HEK293 (cell line): ENCODE measurements at regions not wholly inside any gene's neighbourhood (a gene's known extent, or its start where the extent isn't known, plus 50 kb on each side); places are given as distances from the start of the nearest gene placed in this dataset.

Experiments
- CTCF ChIA-PET: fragments of 350-600 bp; formaldehyde crosslinking; extraction: SDS; loops from one replicate; lab custom pipeline; 2021; ENCODE audit warnings: antibody characterized with exemption; lab: Yijun Ruan, JAX
- POLR2A ChIA-PET: fragments of 300-600 bp; formaldehyde crosslinking; extraction: SDS; loops from one replicate; lab custom pipeline; 2020; ENCODE audit warnings: antibody characterized with exemption, inconsistent platforms; lab: Yijun Ruan, JAX
- H3K27ac ChIP-seq: fragments of 200-500 bp; sonication (Bioruptor generic); 2 replicates; pipeline ENCODE4 v1.5.1; 2014; ENCODE audit warnings: low read depth, low read length, control low read depth, inconsistent platforms; ENCODE audit errors: extremely low read depth
- H3K36me3 ChIP-seq, 2 experiments: fragments of 200-500 bp in 1 of 2; sonication (Bioruptor generic) in 1 of 2; 1 replicate in 1 of 2; 2 replicates in 1 of 2; pipeline ENCODE4 v1.5.1; 2014 to 2017; ENCODE audit warnings: inconsistent platforms in 2 of 2, low read length in 2 of 2; ENCODE audit not compliant: control insufficient read depth in 2 of 2, insufficient read depth in 1 of 2
- H3K4me1 ChIP-seq: fragments of 200-500 bp; sonication (Bioruptor generic); 2 replicates; pipeline ENCODE4 v1.5.1; 2014; ENCODE audit warnings: mild to moderate bottlenecking, low read length, inconsistent platforms; ENCODE audit not compliant: control insufficient read depth, insufficient read depth
- H3K4me3 ChIP-seq: 2 replicates; pipeline ENCODE4 v1.5.1; 2011; ENCODE audit warnings: low read depth, mild to moderate bottlenecking, control low read depth, low read length, moderate library complexity
- H3K9me3 ChIP-seq: fragments of 200-500 bp; sonication (Bioruptor generic); 2 replicates; pipeline ENCODE4 v1.5.1; 2014; ENCODE audit warnings: low read depth, low read length, inconsistent platforms; ENCODE audit not compliant: control insufficient read depth, insufficient read depth
- FEZF1 ChIP-seq: fragments of 450-650 bp; formaldehyde crosslinking; IDR thresholded peaks from 2 replicates; pipeline ENCODE4 v1.5.1; 2016; ENCODE audit warnings: missing biosample characterization, missing genetic modification characterization
- GLI4 ChIP-seq: fragments of 450-650 bp; formaldehyde crosslinking; IDR thresholded peaks from 2 replicates; pipeline ENCODE4 v1.5.1; 2016; ENCODE audit warnings: missing biosample characterization, missing genetic modification characterization
- SALL2 ChIP-seq: fragments of 450-650 bp; formaldehyde crosslinking; IDR thresholded peaks from 2 replicates; pipeline ENCODE4 v1.5.0; 2017; ENCODE audit warnings: missing biosample characterization, mild to moderate bottlenecking, missing genetic modification characterization, borderline replicate concordance
- SP7 ChIP-seq: fragments of 450-650 bp; formaldehyde crosslinking; IDR thresholded peaks from 2 replicates; pipeline ENCODE4 v1.5.1; 2016; ENCODE audit warnings: missing biosample characterization, missing genetic modification characterization
- ZFP3 ChIP-seq: fragments of 450-650 bp; formaldehyde crosslinking; IDR thresholded peaks from 2 replicates; pipeline ENCODE4 v1.5.1; 2016; ENCODE audit warnings: low read depth, missing biosample characterization, missing genetic modification characterization
- ZNF155 ChIP-seq: fragments of 450-650 bp; formaldehyde crosslinking; IDR thresholded peaks from 2 replicates; pipeline ENCODE4 v1.5.1; 2016; ENCODE audit warnings: missing biosample characterization, missing genetic modification characterization
- ZNF174 ChIP-seq: fragments of 450-650 bp; formaldehyde crosslinking; IDR thresholded peaks from 2 replicates; pipeline ENCODE4 v1.5.0; 2017; ENCODE audit warnings: missing biosample characterization, mild to moderate bottlenecking, missing genetic modification characterization
- ZNF202 ChIP-seq: fragments of 450-650 bp; formaldehyde crosslinking; IDR thresholded peaks from 2 replicates; pipeline ENCODE4 v1.5.1; 2016; ENCODE audit warnings: missing biosample characterization, missing genetic modification characterization, borderline replicate concordance
- ZNF37A ChIP-seq: fragments of 450-650 bp; IDR thresholded peaks from 2 replicates; pipeline ENCODE4 v1.5.1; 2018; ENCODE audit warnings: missing biosample characterization, missing genetic modification characterization
- ZNF391 ChIP-seq: fragments of 450-650 bp; formaldehyde crosslinking; IDR thresholded peaks from 2 replicates; pipeline ENCODE4 v1.5.1; 2016; ENCODE audit warnings: low read depth, missing biosample characterization, missing genetic modification characterization, borderline replicate concordance
- ZNF433 ChIP-seq: fragments of 450-650 bp; formaldehyde crosslinking; IDR thresholded peaks from 2 replicates; pipeline ENCODE4 v1.5.1; 2016; ENCODE audit warnings: missing biosample characterization, missing genetic modification characterization, low read depth
- ZNF501 ChIP-seq: fragments of 450-650 bp; formaldehyde crosslinking; IDR thresholded peaks from 2 replicates; pipeline ENCODE4 v1.5.1; 2016; ENCODE audit warnings: missing biosample characterization, missing genetic modification characterization
- ZNF571 ChIP-seq: fragments of 450-650 bp; formaldehyde crosslinking; IDR thresholded peaks from 2 replicates; pipeline ENCODE4 v1.5.0; 2017; ENCODE audit warnings: missing biosample characterization, missing genetic modification characterization
- ZNF664 ChIP-seq: fragments of 450-650 bp; formaldehyde crosslinking; IDR thresholded peaks from 2 replicates; pipeline ENCODE4 v1.5.1; 2016; ENCODE audit warnings: missing biosample characterization, missing genetic modification characterization
- ZNF701 ChIP-seq: fragments of 450-650 bp; formaldehyde crosslinking; IDR thresholded peaks from 2 replicates; pipeline ENCODE4 v1.5.1; 2016; ENCODE audit warnings: missing biosample characterization, missing genetic modification characterization
- ZSCAN5A ChIP-seq: fragments of 450-650 bp; formaldehyde crosslinking; IDR thresholded peaks from 2 replicates; pipeline ENCODE4 v1.5.1; 2016; ENCODE audit warnings: missing biosample characterization, missing genetic modification characterization
- TF ChIP-seq, protein P1 (sequence below): fragments of 450-650 bp; formaldehyde crosslinking; IDR thresholded peaks from 2 replicates; pipeline ENCODE4 v1.5.1; 2016; ENCODE audit warnings: missing biosample characterization, missing genetic modification characterization, low read depth
- TF ChIP-seq, protein P2 (sequence below): fragments of 450-650 bp; formaldehyde crosslinking; IDR thresholded peaks from 2 replicates; pipeline ENCODE4 v1.5.1; 2016; ENCODE audit warnings: missing biosample characterization, missing genetic modification characterization
- TF ChIP-seq, protein P3 (sequence below): fragments of 450-650 bp; IDR thresholded peaks from 2 replicates; pipeline ENCODE4 v1.5.1; 2018; ENCODE audit warnings: missing biosample characterization, mild to moderate bottlenecking, missing genetic modification characterization

DNA sequence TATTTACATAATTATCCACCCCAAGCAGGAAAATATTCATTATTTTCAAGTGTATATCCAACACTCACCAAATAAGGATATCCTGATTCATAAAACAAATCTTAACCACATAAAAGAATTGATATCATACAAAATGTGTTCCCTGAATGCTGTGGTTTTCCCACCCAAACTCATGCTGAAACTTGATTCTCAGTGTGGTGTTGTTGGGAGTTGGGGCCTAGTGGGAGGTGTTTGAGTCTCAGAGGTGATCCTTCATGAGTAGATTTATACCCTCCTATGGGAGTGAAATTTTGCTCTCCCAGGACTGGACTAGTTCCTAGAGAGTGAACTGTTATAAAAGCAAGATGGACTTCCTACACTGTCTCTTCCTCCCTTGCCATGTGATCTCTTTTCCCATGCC is 1028.3 kb downstream of the SORCS1 start:
- no peaks in the 10 kb centered on the region for H3K4me1 ChIP-seq
- ChIA-PET POLR2A (no interaction called here), CTCF (no interaction called here)

DNA sequence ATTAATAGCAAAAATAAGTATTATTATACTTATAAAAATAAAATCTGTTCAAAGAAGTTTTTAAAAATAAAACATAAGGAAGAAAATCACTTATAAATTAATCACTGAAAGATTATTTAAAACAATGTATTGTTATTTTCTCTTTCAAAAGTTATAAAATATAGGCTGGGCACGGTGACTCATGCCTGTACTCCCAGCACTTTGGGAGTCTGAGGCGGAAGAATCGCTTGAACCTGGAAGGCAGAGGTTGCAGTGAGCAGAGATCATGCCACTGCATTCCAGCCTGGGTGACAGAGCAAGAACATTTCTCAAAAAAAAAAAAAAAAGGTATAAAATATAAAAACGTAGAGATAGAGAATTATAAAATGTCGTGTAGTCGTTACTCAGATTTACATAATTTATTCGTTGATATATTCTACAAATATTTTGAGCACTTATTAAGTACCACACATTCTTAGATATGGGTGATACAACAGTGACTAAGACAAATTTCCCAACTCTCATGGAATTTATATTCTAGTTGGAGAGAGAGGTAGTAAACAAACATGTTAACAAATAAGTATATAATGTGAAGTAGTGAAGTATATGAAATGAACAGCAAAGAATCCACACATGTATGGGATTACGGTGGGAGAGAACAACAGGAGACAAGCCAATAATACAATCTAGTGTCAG is 1030.0 kb downstream of the SORCS1 start:
- TF ChIP-seq SP7 (tag by site-specific recombination) (no peak), FEZF1 (tag by site-specific recombination) (no peak), ZNF155 (no peak)
- H3K4me1 ChIP-seq: no peaks in the 10 kb centered on the region
- H3K36me3 ChIP-seq: no peaks in the 10 kb centered on the region
- ChIA-PET POLR2A (no interaction called here), CTCF (no interaction called here)
- H3K9me3 ChIP-seq: no peaks in the 10 kb centered on the region
- H3K27ac ChIP-seq: no peak overlapping the region
- no peak overlapping the region for H3K4me3 ChIP-seq

More for the DNA sequence above, 1028.3 kb downstream of the SORCS1 start:
- H3K4me3 ChIP-seq: no peak overlapping the region
- H3K36me3 ChIP-seq: no peaks in the 10 kb centered on the region
- TF ChIP-seq ZNF391 (tag by site-specific recombination): no peak
- no peak for TF ChIP-seq ZNF501 (tag by site-specific recombination)
- TF ChIP-seq, protein P1, sequence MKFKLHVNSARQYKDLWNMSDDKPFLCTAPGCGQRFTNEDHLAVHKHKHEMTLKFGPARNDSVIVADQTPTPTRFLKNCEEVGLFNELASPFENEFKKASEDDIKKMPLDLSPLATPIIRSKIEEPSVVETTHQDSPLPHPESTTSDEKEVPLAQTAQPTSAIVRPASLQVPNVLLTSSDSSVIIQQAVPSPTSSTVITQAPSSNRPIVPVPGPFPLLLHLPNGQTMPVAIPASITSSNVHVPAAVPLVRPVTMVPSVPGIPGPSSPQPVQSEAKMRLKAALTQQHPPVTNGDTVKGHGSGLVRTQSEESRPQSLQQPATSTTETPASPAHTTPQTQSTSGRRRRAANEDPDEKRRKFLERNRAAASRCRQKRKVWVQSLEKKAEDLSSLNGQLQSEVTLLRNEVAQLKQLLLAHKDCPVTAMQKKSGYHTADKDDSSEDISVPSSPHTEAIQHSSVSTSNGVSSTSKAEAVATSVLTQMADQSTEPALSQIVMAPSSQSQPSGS (tag by site-specific recombination): no peak
- no peak for TF ChIP-seq ZNF701
- TF ChIP-seq GLI4 (tag by site-specific recombination): no peak
- TF ChIP-seq ZFP3 (tag by site-specific recombination): no peak
- TF ChIP-seq ZNF37A (tag by site-specific recombination): no peak
- no peak for TF ChIP-seq FEZF1 (tag by site-specific recombination)
- TF ChIP-seq, all 188 proteins: peak for 0
- H3K9me3 ChIP-seq: no peaks in the 10 kb centered on the region
- H3K27ac ChIP-seq: no peak overlapping the region

GRCh38 chr10:106133451-106133850 is 1031.1 kb downstream of the SORCS1 start:
- Histone ChIP-seq H3K27ac (no peak overlapping the region), H3K4me3 (no peak overlapping the region), H3K36me3 (no peaks in the 10 kb centered on the region), H3K9me3 (no peaks in the 10 kb centered on the region), H3K4me1 (no peaks in the 10 kb centered on the region)
- ChIA-PET POLR2A (no interaction called here), CTCF (no interaction called here)
- TF ChIP-seq SALL2 (tag by site-specific recombination) (no peak), ZNF433 (no peak), ZNF664 (tag by site-specific recombination) (no peak), ZNF202 (tag by site-specific recombination) (no peak), ZNF174 (tag by site-specific recombination) (no peak), ZSCAN5A (no peak), ZNF571 (tag by site-specific recombination) (no peak)
- TF ChIP-seq, protein P2, sequence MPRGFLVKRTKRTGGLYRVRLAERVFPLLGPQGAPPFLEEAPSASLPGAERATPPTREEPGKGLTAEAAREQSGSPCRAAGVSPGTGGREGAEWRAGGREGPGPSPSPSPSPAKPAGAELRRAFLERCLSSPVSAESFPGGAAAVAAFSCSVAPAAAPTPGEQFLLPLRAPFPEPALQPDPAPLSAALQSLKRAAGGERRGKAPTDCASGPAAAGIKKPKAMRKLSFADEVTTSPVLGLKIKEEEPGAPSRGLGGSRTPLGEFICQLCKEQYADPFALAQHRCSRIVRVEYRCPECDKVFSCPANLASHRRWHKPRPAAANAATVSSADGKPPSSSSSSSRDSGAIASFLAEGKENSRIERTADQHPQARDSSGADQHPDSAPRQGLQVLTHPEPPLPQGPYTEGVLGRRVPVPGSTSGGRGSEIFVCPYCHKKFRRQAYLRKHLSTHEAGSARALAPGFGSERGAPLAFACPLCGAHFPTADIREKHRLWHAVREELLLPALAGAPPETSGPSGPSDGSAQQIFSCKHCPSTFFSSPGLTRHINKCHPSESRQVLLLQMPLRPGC (tag by site-specific recombination): no peak
- TF ChIP-seq, protein P3, sequence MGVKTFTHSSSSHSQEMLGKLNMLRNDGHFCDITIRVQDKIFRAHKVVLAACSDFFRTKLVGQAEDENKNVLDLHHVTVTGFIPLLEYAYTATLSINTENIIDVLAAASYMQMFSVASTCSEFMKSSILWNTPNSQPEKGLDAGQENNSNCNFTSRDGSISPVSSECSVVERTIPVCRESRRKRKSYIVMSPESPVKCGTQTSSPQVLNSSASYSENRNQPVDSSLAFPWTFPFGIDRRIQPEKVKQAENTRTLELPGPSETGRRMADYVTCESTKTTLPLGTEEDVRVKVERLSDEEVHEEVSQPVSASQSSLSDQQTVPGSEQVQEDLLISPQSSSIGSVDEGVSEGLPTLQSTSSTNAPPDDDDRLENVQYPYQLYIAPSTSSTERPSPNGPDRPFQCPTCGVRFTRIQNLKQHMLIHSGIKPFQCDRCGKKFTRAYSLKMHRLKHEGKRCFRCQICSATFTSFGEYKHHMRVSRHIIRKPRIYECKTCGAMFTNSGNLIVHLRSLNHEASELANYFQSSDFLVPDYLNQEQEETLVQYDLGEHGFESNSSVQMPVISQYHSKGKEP (tag by site-specific recombination): no peak
